ENCODE measurements at regions not wholly inside any gene's neighbourhood (a gene's known extent, or its start where the extent isn't known, plus 50 kb on each side); places are given as distances from the start of the nearest gene placed in this dataset.

DNA sequence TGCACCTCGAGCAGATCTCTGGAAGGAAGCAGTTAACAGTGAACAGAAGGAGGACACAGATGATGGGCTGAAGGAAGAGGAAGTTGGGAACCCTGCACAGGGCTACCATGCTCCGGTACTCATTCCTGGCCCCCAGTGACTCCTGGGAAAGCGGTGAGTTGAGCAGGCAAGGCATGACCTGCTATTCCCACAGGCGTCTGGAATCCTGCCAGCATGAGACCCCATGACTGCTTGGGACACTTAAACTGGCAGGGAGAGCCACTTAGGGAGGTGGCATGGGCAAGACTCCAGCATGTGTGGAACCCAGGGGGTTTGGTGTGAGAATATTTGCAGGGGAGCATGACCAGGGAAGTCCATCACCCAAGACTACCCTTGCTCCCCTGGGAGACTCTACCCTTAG is 1056.4 kb upstream of the POU3F4 start:
- TF ChIP-seq HOXA7 (CRISPR knock-in tag; IDR thresholded peaks at IDR 0.05) (no peak), ZFP36 (IDR thresholded peaks at IDR 0.05; ENCODE audit: borderline replicate concordance, low read depth, low read length, partially characterized antibody) (no peak), PCBP1 (IDR thresholded peaks at IDR 0.05; ENCODE audit: borderline replicate concordance, low read depth, low read length) (no peak), POLR2AphosphoS5 (IDR thresholded peaks at IDR 0.05; ENCODE audit: low read depth, low read length) (no peak), ZZZ3 (CRISPR knock-in tag; IDR thresholded peaks at IDR 0.05; ENCODE audit: borderline replicate concordance) (no peak)
- TF ChIP-seq, protein P1, sequence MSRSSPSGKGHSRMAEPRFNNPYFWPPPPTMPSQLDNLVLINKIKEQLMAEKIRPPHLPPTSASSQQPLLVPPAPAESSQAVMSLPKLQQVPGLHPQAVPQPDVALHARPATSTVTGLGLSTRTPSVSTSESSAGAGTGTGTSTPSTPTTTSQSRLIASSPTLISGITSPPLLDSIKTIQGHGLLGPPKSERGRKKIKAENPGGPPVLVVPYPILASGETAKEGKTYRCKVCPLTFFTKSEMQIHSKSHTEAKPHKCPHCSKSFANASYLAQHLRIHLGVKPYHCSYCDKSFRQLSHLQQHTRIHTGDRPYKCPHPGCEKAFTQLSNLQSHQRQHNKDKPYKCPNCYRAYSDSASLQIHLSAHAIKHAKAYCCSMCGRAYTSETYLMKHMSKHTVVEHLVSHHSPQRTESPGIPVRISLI (CRISPR knock-in tag; IDR thresholded peaks at IDR 0.05; ENCODE audit: borderline replicate concordance) = no peak
- TF ChIP-seq, protein P2, sequence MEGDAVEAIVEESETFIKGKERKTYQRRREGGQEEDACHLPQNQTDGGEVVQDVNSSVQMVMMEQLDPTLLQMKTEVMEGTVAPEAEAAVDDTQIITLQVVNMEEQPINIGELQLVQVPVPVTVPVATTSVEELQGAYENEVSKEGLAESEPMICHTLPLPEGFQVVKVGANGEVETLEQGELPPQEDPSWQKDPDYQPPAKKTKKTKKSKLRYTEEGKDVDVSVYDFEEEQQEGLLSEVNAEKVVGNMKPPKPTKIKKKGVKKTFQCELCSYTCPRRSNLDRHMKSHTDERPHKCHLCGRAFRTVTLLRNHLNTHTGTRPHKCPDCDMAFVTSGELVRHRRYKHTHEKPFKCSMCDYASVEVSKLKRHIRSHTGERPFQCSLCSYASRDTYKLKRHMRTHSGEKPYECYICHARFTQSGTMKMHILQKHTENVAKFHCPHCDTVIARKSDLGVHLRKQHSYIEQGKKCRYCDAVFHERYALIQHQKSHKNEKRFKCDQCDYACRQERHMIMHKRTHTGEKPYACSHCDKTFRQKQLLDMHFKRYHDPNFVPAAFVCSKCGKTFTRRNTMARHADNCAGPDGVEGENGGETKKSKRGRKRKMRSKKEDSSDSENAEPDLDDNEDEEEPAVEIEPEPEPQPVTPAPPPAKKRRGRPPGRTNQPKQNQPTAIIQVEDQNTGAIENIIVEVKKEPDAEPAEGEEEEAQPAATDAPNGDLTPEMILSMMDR (CRISPR knock-in tag; IDR thresholded peaks at IDR 0.05) = no peak
